MM.1S (cell line): ENCODE measurements at regions not wholly inside any gene's neighbourhood (a gene's known extent, or its start where the extent isn't known, plus 50 kb on each side); places are given as distances from the start of the nearest gene placed in this dataset.

Experiments used
- DNase-seq: peaks from one replicate; pipeline ENCODE4 v3.0.0-alpha.2; 2015
- H2AFZ ChIP-seq: fragments of 300-600 bp; sonication (generic); 2 replicates; pipeline ENCODE4 v1.6.0; 2016; ENCODE audit warnings: antibody characterized with exemption, low read length
- H3F3A ChIP-seq: fragments of 300-600 bp; sonication (generic); 2 replicates; pipeline ENCODE4 v1.6.1; 2016; ENCODE audit warnings: mild to moderate bottlenecking, antibody characterized with exemption, low read length, moderate library complexity, mixed read lengths; ENCODE audit not compliant: insufficient read depth
- H3K27ac ChIP-seq: fragments of 300-600 bp; sonication (generic); 2 replicates; pipeline ENCODE4 v1.5.1; 2016; ENCODE audit warnings: mild to moderate bottlenecking, low read length
- H3K27me3 ChIP-seq: fragments of 300-600 bp; sonication (generic); replicated peaks from 2 replicates; pipeline ENCODE4 v1.6.0; 2016; ENCODE audit warnings: low read length; ENCODE audit not compliant: insufficient read depth
- H3K36me3 ChIP-seq: fragments of 300-600 bp; sonication (generic); replicated peaks from 2 replicates; pipeline ENCODE4 v1.6.1; 2016; ENCODE audit warnings: mild to moderate bottlenecking, low read length, mixed read lengths; ENCODE audit not compliant: insufficient read depth
- H3K4me1 ChIP-seq: fragments of 300-600 bp; sonication (generic); 2 replicates; pipeline ENCODE4 v1.6.1; 2016; ENCODE audit warnings: low read length, mixed read lengths
- H3K4me2 ChIP-seq: fragments of 300-600 bp; sonication (generic); 2 replicates; pipeline ENCODE4 v1.6.0; 2016; ENCODE audit warnings: low read depth, low read length
- H3K4me3 ChIP-seq: fragments of 300-600 bp; sonication (generic); 2 replicates; pipeline ENCODE4 v1.5.1; 2016; ENCODE audit warnings: low read length, mixed read lengths
- H3K79me2 ChIP-seq: fragments of 300-600 bp; sonication (generic); 2 replicates; pipeline ENCODE4 v1.6.1; 2016; ENCODE audit warnings: mixed run types, low read length, mixed read lengths
- H3K9ac ChIP-seq: fragments of 300-600 bp; sonication (generic); 2 replicates; pipeline ENCODE4 v1.6.1; 2016; ENCODE audit warnings: low read length, mixed read lengths
- H3K9me2 ChIP-seq: fragments of 300-600 bp; sonication (generic); replicated peaks from 2 replicates; pipeline ENCODE4 v1.6.1; 2016; ENCODE audit warnings: mild to moderate bottlenecking, low read length, mixed read lengths; ENCODE audit not compliant: insufficient read depth
- H3K9me3 ChIP-seq: fragments of 300-600 bp; sonication (generic); replicated peaks from 2 replicates; pipeline ENCODE4 v1.6.1; 2016; ENCODE audit warnings: mild to moderate bottlenecking, low read length, mixed read lengths; ENCODE audit not compliant: insufficient read depth
- H4K20me1 ChIP-seq: fragments of 300-600 bp; sonication (generic); 2 replicates; pipeline ENCODE4 v1.6.1; 2016; ENCODE audit warnings: mild to moderate bottlenecking, low read length, moderate library complexity, mixed read lengths; ENCODE audit not compliant: insufficient read depth
- CTCF ChIP-seq: fragments of 300-600 bp; sonication (generic); IDR thresholded peaks from 2 replicates; pipeline ENCODE4 v1.5.1; 2016; ENCODE audit warnings: antibody characterized with exemption, low read length, mixed read lengths
- EZH2 ChIP-seq: fragments of 300-600 bp; sonication (generic); optimal IDR thresholded peaks from 2 replicates; pipeline ENCODE3; 2017; ENCODE audit warnings: low read depth, mild to moderate bottlenecking, antibody characterized with exemption, low read length, mixed read lengths
- EZH2phosphoT487 ChIP-seq: fragments of 300-600 bp; sonication (generic); IDR thresholded peaks from 2 replicates; pipeline ENCODE4 v1.6.1; 2018; ENCODE audit warnings: antibody characterized with exemption, low read length

DNA sequence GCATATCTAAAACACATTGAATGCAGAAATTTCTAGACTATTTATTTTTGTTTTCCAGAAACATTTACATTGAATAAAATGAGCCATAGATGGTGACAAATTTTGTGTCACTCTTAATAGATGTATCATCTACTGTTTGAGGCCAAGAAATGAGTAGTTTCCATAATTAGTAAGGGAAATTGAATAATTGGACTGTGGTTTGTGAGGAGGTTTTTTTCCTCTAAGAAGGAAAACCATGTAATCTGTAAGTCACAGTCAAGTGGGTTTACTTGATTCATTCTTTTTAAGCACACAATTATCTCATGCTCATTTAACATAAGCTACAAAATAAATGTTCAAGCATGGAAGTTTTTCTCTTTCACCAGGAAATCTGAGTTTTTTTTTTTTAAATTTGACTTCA is 876.4 kb downstream of the NR2F1-AS1 start:
- H3K9me2 ChIP-seq = no peaks in the 10 kb centered on the region
- H3K27me3 ChIP-seq = no peaks in the 10 kb centered on the region
- no peak overlapping the region for H3K4me3 ChIP-seq
- H3K9ac ChIP-seq = no peak overlapping the region
- TF ChIP-seq CTCF = no peak
- no peak for TF ChIP-seq EZH2phosphoT487
- no peak for TF ChIP-seq EZH2
- no peak overlapping the region for H2AFZ ChIP-seq
- no peaks in the 10 kb centered on the region for H3K9me3 ChIP-seq
- H3K36me3 ChIP-seq = no peaks in the 10 kb centered on the region
- H4K20me1 ChIP-seq = no peaks in the 10 kb centered on the region
- no peak overlapping the region for H3K27ac ChIP-seq
- no peak for DNase-seq
- H3K4me2 ChIP-seq = no peak overlapping the region
- H3F3A ChIP-seq = no peaks in the 10 kb centered on the region
- no peaks in the 10 kb centered on the region for H3K4me1 ChIP-seq
- no peaks in the 10 kb centered on the region for H3K79me2 ChIP-seq

DNA sequence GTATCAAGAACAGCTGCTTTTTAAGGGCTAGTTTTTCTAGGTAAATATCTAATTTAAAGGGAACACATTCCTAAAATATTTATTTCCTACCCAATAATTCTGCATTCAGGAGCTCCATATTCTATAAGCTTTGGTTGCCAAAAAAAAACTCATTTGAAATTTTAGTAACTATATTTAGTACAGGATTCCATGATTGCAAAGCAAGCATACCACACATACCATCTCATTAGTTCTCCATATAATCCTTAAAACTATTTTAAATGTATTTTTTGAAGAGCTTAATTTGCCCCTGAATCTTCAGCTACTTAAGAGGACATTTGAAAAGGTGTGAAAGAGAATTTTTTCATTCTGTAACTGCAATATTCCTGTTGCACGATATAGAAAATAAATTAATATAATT is 877.0 kb downstream of the NR2F1-AS1 start:
- TF ChIP-seq CTCF (no peak), EZH2 (no peak), EZH2phosphoT487 (no peak)
- no peak overlapping the region for H2AFZ ChIP-seq
- H3K9me2 ChIP-seq = no peaks in the 10 kb centered on the region
- H3K27me3 ChIP-seq = no peaks in the 10 kb centered on the region
- H3K4me1 ChIP-seq = no peaks in the 10 kb centered on the region
- H3K9me3 ChIP-seq = no peaks in the 10 kb centered on the region
- H3K4me3 ChIP-seq = no peak overlapping the region
- H4K20me1 ChIP-seq = no peaks in the 10 kb centered on the region
- H3K9ac ChIP-seq = no peak overlapping the region
- no peak overlapping the region for H3K27ac ChIP-seq
- H3K36me3 ChIP-seq = no peaks in the 10 kb centered on the region
- no peak for DNase-seq
- H3F3A ChIP-seq = no peaks in the 10 kb centered on the region
- H3K79me2 ChIP-seq = no peaks in the 10 kb centered on the region
- no peak overlapping the region for H3K4me2 ChIP-seq

DNA sequence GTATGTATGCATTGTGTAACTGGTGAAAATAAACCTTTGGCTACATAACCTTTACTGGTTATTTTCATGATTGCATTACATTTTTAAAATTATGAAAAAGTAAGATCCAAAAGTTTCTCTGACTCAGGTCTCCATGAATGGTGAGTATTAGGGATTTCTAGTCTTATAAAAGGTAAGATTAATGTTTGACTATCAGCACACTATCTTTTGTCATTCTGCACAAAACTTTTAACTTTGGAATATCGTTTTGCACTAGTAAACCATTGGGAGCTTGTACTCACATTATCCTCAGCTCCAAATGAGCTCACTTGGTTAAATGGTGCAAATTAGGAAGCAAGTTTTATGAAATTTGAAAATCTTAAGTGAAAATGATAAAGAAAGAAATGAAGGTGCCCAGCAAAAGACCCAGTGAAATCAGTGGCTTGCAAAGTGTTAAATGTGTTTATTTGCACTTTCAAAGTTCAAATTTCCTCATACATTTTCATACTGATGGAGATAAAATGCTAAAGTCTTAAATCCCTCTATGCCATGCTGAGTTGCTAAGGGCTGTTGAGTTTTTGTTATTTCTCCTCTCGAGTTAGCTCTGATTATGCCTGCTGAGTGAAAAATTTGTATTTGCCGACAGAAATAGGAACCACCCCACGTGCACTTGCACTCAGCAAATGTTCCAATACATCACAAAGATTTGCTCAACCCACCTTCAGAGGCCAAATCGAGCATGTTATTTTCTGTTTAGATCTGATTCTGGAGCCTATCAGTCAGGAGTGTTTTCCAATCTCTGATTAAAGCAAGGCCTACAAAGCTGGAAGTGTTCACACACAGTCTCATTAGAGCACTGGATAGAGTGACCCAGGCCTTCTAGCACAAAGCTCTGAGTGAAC is 885.7 kb downstream of the NR2F1-AS1 start:
- Histone ChIP-seq H3K79me2 (no peaks in the 10 kb centered on the region), H3K4me1 (no peaks in the 10 kb centered on the region), H3K36me3 (no peaks in the 10 kb centered on the region), H2AFZ (no peak overlapping the region), H3K27ac (no peak overlapping the region), H3K4me3 (no peak overlapping the region), H3K9ac (no peak overlapping the region), H3K4me2 (no peak overlapping the region), H3K27me3 (no peaks in the 10 kb centered on the region), H4K20me1 (no peaks in the 10 kb centered on the region), H3F3A (no peaks in the 10 kb centered on the region), H3K9me3 (no peaks in the 10 kb centered on the region), H3K9me2 (no peaks in the 10 kb centered on the region)
- TF ChIP-seq EZH2phosphoT487 (no peak), EZH2 (no peak), CTCF (no peak)
- DNase-seq = no peak
